HG03571 (cell line): ENCODE measurements at regions not wholly inside any gene's neighbourhood (a gene's known extent, or its start where the extent isn't known, plus 50 kb on each side); places are given as distances from the start of the nearest gene placed in this dataset.

Experiments used
- ATAC-seq: cut with Tn5 transposase; IDR thresholded peaks from one replicate; pipeline ENCODE4 v1.9.1; 2021; ENCODE audit not compliant: unreplicated experiment

DNA sequence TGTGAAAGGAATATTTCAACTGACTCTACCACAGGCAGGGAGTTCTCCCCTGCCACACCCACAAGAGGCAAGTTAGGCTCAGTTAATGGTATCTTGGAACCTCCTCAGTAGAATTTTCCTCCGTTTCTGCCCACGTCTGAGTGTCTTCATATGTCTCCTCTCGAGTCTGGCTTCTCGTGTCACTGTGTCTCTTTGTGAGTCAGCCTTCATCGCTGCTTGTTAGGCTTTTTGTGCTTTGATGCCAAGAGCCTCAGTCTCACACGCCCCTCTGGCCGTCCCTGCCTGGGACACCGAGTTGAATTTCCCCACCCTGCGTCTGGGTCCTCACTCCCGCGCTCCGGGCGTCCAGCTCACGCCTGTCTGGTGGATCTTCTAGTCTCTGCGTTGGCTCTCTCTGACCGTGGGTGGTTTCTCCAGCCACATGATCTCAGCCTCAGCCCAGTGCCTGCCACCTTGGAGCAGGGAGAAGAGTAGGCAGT, 125.7 kb upstream of the GADD45A start:
- ATAC-seq = no peak

DNA sequence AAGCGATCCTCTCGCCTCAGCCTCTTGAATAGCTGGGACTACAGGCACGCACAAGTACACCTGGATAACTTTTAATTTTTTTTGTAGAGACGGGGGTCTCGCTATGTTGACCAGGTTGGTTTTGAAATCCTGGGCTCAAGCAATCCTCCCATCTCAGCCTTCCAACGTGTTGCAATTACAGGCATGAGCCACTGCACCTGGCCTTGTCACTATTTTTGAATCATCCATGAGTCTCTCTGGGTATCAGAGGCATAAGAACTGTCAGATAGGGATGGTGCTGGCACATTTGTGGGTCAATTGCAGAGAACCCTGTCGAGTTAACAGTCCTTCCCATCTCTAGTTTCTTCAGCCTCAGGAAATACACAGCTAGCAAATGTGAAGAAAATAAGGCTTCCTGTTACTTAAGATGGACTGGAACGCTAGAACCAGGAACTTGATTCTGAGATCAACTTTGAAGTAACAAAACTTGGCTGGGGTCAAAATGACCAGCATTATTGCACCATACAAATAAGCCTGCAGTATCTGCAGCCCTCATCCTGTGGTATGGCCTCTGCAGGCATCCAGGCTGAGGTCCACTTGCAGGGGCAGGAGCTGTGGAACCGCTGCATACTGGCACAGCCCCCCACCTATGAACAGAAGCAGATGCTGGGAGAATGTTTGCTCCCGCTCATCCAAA, 124.3 kb upstream of the GADD45A start:
- ATAC-seq = no peak

DNA sequence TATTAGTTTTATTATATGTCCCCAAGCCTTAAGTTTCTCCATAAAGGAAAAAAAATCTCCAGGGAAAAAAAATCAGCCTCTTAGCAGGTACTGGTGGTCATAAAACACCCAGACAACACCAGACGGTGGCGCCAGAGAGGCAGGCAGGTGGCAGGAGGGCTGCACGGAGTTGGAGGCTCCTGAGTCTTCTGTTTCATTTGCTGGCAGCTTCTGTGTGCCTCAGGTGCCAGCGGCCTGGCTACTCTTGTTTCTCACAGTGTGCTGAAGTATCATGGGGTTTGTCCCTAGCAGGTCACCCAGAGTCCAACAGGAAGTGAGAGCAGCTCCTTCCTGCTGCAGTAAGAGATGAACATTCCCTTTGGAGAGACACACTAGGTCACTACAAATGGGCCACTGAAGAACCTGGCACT, 123.3 kb upstream of the GADD45A start:
- ATAC-seq = peak; percentile 56

DNA sequence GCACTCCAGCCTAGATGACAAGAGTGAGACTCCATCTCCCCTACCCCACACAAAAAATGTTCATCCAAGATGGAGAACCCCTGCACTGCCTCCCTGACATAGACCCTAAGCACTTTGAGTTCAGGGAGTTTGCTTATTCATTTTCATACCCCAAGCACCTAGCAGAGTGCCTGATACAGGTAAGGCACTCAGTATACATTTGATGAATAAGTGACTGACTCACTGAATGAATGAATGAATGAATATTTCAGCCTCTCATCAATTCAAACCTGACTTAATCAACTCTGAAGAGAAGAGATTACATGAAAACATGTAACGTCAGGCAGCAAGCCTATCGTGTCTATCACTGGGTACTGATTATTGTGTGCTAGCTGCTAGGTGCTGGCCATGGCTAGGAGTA, 121.3 kb upstream of the GADD45A start:
- ATAC-seq = no peak

DNA sequence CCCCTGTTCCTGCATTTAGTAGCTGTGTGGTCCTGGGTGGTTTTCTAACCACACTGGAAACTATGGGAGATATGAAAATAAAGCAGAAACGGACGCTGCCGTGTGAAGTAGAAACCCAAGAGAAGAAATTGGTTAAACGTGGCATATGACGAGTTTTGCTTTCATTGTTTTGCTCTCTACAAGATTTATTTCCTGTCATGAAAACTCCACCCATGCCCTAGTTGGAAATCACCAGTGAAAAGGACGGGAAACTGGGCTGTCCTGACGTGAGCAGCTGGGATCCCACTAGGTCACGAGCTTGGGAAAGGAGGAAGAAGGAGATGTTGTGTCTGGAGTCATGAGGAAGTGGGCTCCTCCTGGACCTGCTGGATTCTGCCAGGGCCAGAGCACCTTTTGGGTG, 120.8 kb upstream of the GADD45A start:
- ATAC-seq = no peak

DNA sequence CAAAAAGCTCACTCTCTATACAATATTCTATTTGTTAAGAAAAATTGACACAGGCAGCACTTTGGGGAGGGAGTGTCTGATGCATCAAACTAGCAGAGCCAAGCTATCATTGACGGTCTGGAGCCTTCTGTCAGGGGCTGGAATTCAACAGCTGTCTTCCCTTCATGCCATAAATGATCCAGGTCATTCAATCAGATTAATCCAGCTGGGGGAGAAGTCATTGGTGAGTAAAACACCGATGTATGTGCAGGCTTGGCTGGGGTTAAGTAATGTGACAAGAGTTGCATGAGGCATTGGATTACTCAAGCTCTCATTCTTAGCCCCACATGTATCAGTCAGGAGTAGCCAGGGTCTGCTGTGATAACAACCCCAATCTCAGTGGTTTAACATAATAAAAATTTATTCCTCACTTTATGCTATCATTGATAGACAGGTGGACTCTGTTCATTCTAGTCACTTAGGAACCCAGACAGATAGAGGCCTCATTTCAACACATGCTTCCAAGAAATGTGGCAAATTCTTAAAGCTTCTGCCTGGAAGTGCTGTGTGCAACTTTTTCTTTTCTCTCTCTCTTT, 118.1 kb upstream of the GADD45A start:
- no peak for ATAC-seq

DNA sequence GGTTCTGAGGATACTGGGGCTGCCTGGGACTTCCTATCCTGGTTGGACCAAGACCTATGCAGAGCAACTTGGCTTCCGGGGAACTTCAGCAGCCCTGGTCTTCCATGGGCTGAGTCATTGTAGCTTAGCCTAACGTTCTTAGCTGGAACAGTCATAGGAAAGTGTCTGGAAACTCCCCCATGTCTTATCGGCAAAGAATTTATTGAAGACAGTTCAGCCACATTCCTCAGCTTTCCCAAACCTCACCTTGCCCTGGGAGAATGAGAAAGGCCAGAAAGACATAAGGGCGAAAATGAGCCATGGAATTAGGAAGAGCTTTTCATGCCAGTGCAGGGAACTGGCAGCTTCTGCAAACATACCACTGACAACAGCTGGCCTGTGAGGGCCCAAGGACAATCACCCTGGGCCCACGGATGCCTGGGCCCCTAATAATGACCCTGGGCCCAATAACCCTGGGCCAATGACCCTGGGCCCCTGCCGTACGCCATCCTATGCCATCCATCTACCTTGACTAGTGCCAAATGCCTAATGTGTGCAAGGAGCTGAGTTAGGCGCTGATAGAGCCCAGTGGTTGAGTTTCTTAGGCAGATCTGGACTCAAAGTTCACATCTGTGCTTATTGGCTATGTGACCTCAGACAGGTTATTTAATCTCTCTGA, 114.4 kb upstream of the GADD45A start:
- ATAC-seq = no peak

DNA sequence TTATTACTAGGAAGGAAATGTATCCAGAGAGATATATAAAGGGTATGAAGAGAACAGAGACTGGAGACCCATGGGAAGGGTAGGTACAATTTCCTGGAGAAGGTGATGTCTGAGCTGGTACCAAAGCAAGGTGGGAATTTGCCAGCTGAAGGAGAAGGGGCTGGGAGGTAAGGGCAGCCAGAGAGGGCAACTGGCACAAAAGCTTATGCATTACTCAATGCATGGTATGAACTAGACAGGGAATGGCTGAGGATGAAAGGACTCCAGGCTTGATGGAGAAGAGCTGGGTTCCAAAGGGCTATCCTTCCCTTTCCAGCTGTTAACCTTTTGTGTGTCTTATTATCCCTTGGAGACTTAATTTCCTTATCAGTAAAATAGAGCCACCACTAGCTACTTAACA, 113.6 kb upstream of the GADD45A start:
- ATAC-seq = no peak

DNA sequence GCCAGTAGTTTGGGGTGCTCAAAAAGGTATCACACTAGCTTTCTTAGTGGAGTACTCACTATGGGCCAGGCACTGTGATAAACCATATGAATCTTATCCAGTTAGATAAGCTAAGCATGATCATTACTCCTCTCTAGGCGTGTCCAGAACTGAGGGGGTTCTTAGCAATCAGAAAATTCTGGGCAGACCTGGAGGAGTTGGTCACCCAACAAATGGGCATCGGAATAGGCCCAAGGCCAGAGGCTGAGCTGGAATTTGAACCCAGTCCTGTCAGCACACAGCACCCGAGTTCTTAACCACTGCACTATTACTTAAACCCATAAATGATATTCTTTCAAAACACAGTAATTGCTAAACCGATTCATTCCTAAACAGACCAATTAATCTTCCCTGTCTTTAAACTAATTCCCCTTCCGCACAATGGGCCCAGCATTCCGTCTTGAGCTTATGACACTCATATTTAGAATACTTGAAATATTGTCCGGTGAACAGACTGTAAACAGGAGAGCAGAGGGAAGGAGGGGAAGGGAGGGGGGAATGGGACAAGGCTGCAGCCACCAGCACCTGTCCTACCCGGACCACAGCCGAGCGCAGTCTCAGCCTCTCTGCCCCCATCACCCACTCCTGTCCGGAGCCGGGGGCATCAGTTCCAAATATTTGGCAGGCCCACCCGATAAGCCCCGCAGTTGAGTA, 113.0 kb upstream of the GADD45A start:
- no peak for ATAC-seq

DNA sequence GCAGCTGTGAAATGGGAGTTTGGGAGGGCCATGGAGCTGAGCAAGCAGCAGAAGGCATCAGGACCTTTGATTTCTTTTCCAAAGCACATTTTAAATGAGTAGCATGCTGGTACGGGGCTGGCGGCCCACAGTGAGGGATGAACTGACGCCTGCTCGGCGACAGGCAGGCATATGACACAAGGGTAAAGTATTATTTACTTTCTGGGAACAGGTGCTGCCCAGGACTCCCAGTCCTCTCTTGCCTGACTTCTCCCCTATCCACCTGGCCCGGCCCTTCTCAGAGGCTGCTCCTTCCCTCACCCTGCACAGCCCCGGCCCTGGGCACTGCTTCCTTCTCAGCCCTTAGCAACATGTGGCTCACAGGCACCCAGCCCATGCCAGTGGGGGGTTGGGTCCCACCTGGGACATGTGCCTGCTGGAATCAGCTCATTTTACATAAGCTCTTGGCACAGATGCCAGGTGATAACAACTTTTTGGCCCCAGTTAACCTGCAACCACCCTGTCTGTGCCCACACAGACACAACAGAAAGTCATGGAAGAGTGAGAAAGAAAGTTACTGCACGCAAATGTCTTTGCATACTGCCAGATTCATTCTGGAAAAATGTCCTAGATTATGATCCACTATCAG, 112.3 kb upstream of the GADD45A start:
- ATAC-seq = no peak

DNA sequence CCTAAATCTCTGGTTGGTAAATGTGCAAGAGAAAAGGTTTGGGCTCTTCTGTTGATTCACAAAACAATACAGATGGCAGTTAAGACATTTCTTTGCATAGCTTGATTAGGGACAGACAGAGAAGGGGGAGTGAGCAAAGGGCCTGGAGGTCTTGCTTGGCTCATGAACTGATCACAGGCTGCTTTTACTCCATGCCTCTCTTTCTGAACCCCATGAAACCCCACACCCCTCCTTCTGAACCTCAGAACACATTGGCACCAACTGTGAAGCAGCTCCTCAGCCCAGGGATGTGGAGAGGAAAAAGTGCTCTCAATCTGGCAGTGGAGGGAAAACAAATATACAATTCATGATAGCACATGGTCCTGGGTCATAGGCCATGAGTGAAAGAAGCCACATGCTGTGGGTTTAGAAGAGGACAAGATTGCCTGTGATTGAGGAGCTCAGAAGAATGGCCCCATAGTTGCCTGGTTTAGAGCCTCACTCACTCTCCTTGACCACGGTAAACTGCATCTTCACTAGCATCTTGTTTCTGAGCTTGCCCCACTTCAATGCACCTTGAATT, 111.6 kb upstream of the GADD45A start:
- ATAC-seq = no peak

DNA sequence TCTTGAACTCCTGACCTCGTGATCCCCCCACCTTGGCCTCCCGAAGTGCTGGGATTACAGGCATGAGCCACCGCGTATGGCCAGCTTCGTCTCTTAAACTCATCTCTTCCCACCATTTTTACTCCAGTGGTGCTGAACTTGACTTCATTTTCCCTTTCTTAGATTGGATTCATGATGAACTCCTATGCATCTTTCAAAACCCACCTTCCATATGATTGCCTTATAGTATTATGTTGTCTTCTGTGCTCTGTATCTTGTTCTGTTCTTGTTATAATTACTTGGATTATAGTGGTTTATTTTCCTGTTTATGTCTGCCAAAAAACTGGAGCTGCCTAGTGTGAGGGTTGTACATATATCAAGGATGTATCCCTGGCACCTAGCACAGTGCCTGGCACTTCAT, 110.8 kb upstream of the GADD45A start:
- ATAC-seq = no peak

DNA sequence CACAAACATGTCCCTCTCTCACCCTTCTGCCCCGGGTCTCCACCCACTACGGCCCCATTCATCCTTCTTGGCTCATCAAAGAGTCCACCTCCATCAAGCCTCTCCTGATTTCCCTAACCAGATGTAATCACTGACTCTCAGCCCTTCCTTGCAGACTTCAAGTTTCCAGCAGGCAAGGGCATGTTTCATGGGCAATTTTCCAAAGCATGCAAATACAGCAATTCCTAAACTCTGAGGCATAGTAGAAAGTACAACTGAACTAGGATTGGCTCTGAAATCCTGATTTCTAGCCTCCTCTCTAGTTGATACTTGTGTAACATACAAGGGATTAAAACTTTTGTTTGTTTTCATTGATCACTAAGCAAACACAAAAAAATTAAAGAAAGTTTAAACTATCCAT, 109.1 kb upstream of the GADD45A start:
- no peak for ATAC-seq

DNA sequence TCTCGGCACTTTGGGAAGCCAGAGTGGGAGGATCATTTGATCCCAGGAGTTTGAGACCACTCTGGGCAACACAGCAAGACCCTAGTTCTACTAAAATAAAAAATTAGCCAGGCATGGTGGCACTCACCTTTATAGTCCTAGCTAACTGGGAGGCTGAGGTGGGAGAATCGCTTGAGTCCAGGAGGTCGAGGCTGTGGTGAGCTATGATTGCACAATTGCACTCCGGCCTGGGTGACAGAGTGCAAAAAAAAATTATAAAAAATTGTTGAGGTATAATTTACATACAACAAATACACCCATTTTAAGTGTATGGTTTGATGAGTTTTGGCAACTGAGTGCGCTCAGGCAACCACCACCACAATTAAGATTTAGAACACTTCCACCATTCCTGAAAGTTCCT, 108.5 kb upstream of the GADD45A start:
- no peak for ATAC-seq

DNA sequence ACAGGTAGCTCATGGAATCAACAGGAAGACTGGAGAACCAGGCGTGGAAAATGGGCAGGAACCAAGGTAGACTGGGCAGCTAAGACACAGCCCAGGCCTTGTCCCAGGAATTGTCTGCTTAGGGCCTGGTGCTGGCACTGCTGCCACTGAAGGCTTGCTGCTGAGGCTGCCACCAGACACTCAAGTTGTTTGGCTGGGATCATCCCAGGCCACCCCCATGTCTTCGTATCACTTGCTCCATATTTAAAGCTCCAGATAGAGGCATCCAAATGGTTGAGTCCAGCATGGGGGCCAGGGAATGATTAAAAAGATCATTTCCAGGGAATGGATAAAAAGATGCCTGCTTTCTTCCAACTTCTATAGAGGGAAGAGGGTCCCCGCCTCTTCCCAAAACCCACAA, 107.4 kb upstream of the GADD45A start:
- no peak for ATAC-seq

DNA sequence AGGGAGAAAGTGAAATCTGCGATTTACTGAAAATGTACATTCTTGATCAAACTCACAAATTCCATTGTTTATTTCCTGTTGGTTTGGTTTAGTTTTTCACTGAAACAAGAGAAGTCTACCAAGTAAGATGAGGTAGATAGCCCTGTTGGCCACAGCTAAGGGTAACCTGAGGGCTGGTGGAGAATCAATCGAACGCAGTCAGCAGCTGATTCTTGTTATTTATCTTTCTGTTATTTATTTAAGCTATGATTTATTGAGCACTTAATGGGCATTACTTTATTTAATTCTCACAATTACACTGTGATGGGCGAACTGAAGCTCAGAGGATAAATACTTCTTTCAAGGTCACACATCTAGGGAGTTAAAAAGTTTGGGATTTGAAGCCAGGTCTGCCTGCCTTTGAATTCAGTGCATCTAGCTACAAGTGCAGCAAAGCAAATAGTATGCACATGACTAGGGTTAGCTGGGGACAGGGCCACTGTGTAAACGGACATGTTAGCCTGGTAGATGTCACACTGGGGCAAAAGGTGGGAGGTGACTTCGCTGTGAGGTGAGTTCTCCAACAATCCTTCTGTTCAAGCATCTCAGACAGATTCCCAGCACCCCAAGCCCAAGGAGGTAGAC, 106.5 kb upstream of the GADD45A start:
- ATAC-seq = no peak

DNA sequence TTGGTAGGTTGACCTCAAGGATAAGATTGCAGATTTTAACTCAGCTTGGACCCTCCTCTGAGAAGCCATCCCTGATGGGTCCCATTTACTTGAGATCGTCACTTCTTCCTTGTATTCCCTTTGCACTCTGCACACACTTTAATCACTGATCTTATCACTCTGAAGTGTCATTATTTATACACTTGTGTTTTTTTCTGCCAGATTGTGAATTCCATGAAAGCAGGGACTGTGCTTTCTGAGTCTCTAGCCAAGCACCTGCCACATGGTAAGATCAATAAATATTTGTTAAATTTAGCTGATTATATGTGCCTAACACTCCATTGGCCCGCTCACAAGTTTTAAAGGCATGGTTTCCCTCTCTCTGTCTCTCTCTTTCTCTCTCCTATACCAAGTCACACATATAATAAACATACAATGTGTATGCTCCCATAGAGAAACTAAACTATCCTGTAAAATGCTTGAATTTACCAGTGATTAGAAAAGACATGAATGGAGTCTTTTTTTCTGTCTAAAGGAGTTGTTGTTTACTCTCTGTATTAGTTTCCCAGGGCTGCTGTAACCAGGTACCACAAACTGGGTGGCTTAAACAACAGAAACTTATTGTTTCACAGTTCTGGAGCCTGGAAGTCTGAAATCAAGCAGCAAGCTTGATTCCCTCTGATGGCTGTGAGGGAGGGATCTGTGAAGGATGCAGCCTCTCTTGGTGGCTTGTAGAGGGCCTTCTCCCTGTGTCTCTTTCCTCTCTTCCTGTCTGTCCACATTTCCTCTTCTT, 105.2 kb upstream of the GADD45A start:
- ATAC-seq = no peak

DNA sequence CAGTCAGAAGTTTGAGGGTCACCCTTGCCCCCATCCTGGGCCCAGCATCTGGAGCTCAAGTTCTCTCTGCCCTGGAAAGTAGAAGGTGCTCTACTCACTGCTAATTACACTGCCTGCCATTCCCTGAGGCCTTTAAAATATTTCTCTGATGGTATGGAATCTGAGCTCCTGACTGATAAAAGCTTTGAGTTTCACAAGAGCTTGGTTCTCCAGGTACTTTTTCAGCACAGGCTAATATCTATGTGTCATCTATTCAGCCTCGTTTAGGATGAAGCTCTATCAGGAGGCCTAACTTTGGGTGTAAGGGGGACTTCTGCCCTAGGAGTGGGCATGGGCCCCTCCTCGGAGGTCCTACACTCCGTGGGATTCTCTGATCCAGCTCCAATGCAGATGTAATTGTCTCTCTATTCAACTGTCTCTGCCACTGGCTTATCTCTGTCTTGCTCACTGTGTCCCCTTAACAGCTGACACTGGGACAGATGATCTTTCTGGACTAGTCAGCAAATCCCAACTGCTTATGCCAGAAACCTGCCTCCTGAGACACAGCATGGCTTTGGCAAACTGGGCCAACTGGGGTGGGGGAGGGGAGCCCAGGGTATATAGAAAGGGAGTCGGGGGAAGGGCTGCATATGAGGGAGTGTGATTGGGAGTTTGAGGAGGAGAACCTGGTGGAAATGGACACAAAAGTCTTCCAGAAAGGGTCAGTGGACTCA, 104.2 kb upstream of the GADD45A start:
- ATAC-seq = no peak
